ENCODE measurements at regions not wholly inside any gene's neighbourhood (a gene's known extent, or its start where the extent isn't known, plus 50 kb on each side); places are given as distances from the start of the nearest gene placed in this dataset.

- H3K9me3 ChIP-seq: peaks cover 0 to 5% of the 10 kb centered on the region in 2 donors
- no peaks in the 10 kb centered on the region for H3K27me3 ChIP-seq
- in situ Hi-C loops (cut with MboI; ENCODE audit: low pct_ligation_motif_present in 1 of 4, low pct_unique_long_range_greater_than_20kb in 1 of 4, low sequenced_read_pairs in 3 of 4): no loop called here
- H3K4me3 ChIP-seq: no peak overlapping the region
- 47 to 57% methylated on average over 3 of the region's 3 CpGs for WGBS, 2 donors (ENCODE audit: low coverage in 1 of 2)
- DNase-seq: no peak
- no peak for TF ChIP-seq CTCF (IDR thresholded peaks at IDR 0.05)
- TF ChIP-seq POLR2A (IDR thresholded peaks at IDR 0.05): no peak
- TF ChIP-seq POLR2AphosphoS5 (IDR thresholded peaks at IDR 0.05): no peak
- TF ChIP-seq EP300 (IDR thresholded peaks at IDR 0.05; ENCODE audit: low read depth): no peak
- H3K4me1 ChIP-seq: no peaks in the 10 kb centered on the region
- no peak overlapping the region for H3K27ac ChIP-seq
- intact Hi-C loops (cut with DNase I; ENCODE audit: low total_unique reads): no loop called here
- H3K36me3 ChIP-seq: no peaks in the 10 kb centered on the region
These were observed 555.0 kb upstream of the GOT2 start for GRCh38 chr16:59289151-59289550.

GRCh38 chr16:59274141-59274540 is 540.0 kb upstream of the GOT2 start:
- H3K36me3 ChIP-seq: no peaks in the 10 kb centered on the region
- intact Hi-C loops (cut with DNase I; ENCODE audit: low total_unique reads) (no loop called here), in situ Hi-C loops (cut with MboI; ENCODE audit: low pct_ligation_motif_present in 1 of 4, low pct_unique_long_range_greater_than_20kb in 1 of 4, low sequenced_read_pairs in 3 of 4) (no loop called here)
- no peaks in the 10 kb centered on the region for H3K4me1 ChIP-seq
- H3K27me3 ChIP-seq: no peaks in the 10 kb centered on the region
- DNase-seq: no peak
- no peak overlapping the region for H3K4me3 ChIP-seq
- 49 to 50% methylated on average over 2 to 3 of the region's 3 CpGs for WGBS, 2 donors (ENCODE audit: low coverage in 1 of 2)
- no peak overlapping the region for H3K27ac ChIP-seq
- TF ChIP-seq POLR2A (IDR thresholded peaks at IDR 0.05) (no peak), POLR2AphosphoS5 (IDR thresholded peaks at IDR 0.05) (no peak), EP300 (IDR thresholded peaks at IDR 0.05; ENCODE audit: low read depth) (no peak), CTCF (IDR thresholded peaks at IDR 0.05) (no peak)
- no peaks in the 10 kb centered on the region for H3K9me3 ChIP-seq

- in situ Hi-C loops (cut with MboI; ENCODE audit: low pct_ligation_motif_present in 1 of 4, low pct_unique_long_range_greater_than_20kb in 1 of 4, low sequenced_read_pairs in 3 of 4) (no loop called here), intact Hi-C loops (cut with DNase I; ENCODE audit: low total_unique reads) (no loop called here)
- H3K36me3 ChIP-seq: no peaks in the 10 kb centered on the region
- TF ChIP-seq EP300 (IDR thresholded peaks at IDR 0.05; ENCODE audit: low read depth) (no peak), POLR2A (IDR thresholded peaks at IDR 0.05) (no peak), CTCF (IDR thresholded peaks at IDR 0.05) (no peak), POLR2AphosphoS5 (IDR thresholded peaks at IDR 0.05) (no peak)
- H3K27me3 ChIP-seq: no peaks in the 10 kb centered on the region
- no peak overlapping the region for H3K4me3 ChIP-seq
- no peak overlapping the region for H3K27ac ChIP-seq
- 77 to 89% methylated on average over 4 of the region's 4 CpGs for WGBS, 2 donors (ENCODE audit: low coverage in 1 of 2)
- H3K4me1 ChIP-seq: no peaks in the 10 kb centered on the region
- H3K9me3 ChIP-seq: no peaks in the 10 kb centered on the region
- no peak for DNase-seq
These were observed 529.8 kb upstream of the GOT2 start for GRCh38 chr16:59263955-59264354.

GRCh38 chr16:59260892-59261291 is 526.8 kb upstream of the GOT2 start:
- TF ChIP-seq POLR2AphosphoS5 (IDR thresholded peaks at IDR 0.05): no peak
- TF ChIP-seq POLR2A (IDR thresholded peaks at IDR 0.05): no peak
- TF ChIP-seq EP300 (IDR thresholded peaks at IDR 0.05; ENCODE audit: low read depth): no peak
- no peak for TF ChIP-seq CTCF (IDR thresholded peaks at IDR 0.05)
- in situ Hi-C loops (cut with MboI; ENCODE audit: low pct_ligation_motif_present in 1 of 4, low pct_unique_long_range_greater_than_20kb in 1 of 4, low sequenced_read_pairs in 3 of 4): no loop called here
- H3K36me3 ChIP-seq: no peaks in the 10 kb centered on the region
- H3K4me3 ChIP-seq: no peak overlapping the region
- no peaks in the 10 kb centered on the region for H3K27me3 ChIP-seq
- 61 to 79% methylated on average over 4 of the region's 4 CpGs for WGBS, 2 donors (ENCODE audit: low coverage in 1 of 2)
- DNase-seq: no peak
- no peaks in the 10 kb centered on the region for H3K9me3 ChIP-seq
- no peak overlapping the region for H3K27ac ChIP-seq
- intact Hi-C loops (cut with DNase I; ENCODE audit: low total_unique reads): no loop called here
- no peaks in the 10 kb centered on the region for H3K4me1 ChIP-seq
